BE2C (cell line): ENCODE measurements at regions not wholly inside any gene's neighbourhood (a gene's known extent, or its start where the extent isn't known, plus 50 kb on each side); places are given as distances from the start of the nearest gene placed in this dataset.

Source experiments
- DNase-seq: peaks from one replicate; pipeline ENCODE4 v3.0.0-alpha.2; 2020
- H3K27me3 ChIP-seq: fragments of 250-450 bp; sonication (Bioruptor Pico); 2 replicates; pipeline ENCODE4 v1.5.1; 2020; ENCODE audit warnings: mild to moderate bottlenecking
- H3K36me3 ChIP-seq: fragments of 250-450 bp; sonication (Bioruptor Pico); 2 replicates; pipeline ENCODE4 v1.5.1; 2020; ENCODE audit warnings: mild to moderate bottlenecking
- H3K4me1 ChIP-seq: fragments of 250-450 bp; sonication (Bioruptor Pico); 2 replicates; pipeline ENCODE4 v1.5.1; 2020
- H3K4me3 ChIP-seq: 2 replicates; pipeline ENCODE4 v1.5.1; 2011; ENCODE audit warnings: low read depth, low read length
- H3K9me3 ChIP-seq: fragments of 250-450 bp; sonication (Bioruptor Pico); 2 replicates; pipeline ENCODE4 v1.5.1; 2020
- TF ChIP-seq, protein P1 (sequence below): IDR thresholded peaks from 2 replicates; pipeline ENCODE4 v1.5.1; 2012; ENCODE audit warnings: mild to moderate bottlenecking, low read depth, low read length

DNA sequence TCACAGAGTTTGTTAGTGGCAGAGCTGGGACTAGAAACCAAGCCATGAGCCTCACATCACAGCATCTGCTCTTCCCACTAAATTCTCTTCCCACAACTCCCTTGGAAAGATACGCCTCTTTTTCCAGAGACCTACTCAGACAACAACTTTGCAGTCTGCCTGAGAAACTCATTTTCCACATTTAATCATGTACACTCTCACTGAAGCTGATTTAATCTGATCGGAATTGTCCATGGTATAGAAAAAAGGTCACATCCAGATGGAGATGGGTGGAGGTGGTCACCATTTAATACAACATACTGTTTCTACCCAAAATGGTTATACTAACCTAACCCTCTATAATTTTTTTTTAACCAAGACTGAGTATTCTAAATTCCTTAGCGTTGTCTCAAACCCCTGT is 366.2 kb downstream of the ENC1 start:
- H3K9me3 ChIP-seq = no peaks in the 10 kb centered on the region
- H3K4me1 ChIP-seq = no peaks in the 10 kb centered on the region
- DNase-seq = no peak
- no peaks in the 10 kb centered on the region for H3K36me3 ChIP-seq
- no peak overlapping the region for H3K4me3 ChIP-seq
- H3K27me3 ChIP-seq = no peaks in the 10 kb centered on the region
- TF ChIP-seq, protein P1, sequence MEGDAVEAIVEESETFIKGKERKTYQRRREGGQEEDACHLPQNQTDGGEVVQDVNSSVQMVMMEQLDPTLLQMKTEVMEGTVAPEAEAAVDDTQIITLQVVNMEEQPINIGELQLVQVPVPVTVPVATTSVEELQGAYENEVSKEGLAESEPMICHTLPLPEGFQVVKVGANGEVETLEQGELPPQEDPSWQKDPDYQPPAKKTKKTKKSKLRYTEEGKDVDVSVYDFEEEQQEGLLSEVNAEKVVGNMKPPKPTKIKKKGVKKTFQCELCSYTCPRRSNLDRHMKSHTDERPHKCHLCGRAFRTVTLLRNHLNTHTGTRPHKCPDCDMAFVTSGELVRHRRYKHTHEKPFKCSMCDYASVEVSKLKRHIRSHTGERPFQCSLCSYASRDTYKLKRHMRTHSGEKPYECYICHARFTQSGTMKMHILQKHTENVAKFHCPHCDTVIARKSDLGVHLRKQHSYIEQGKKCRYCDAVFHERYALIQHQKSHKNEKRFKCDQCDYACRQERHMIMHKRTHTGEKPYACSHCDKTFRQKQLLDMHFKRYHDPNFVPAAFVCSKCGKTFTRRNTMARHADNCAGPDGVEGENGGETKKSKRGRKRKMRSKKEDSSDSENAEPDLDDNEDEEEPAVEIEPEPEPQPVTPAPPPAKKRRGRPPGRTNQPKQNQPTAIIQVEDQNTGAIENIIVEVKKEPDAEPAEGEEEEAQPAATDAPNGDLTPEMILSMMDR = no peak

DNA sequence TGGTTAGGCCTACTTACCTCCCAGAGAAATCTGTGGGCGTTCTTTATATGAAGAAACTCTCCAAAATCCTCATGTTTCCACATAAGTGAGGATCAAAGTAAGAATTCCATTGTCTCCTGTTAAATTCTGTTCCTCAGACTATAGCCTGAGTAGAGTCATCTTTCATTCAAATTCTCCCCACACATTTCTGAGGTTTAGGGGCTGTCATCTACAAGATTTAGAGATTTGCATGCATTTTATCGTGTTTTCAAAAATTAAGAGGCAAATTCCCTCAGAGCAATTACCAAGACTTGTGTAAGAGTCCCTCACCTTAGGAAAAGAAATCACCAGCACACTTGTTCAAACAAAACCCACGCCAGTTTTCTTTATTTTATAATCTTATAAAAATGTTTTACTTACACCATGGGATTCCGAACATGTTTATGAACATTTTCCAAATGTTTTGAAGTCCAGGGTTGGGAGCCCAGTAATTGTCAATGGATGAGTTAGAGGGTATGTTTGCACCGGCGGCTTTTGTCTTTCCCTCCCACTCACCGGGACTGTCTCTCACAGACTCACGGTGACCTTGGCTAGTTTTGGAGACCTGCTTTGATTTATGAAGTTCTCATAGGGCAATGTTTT is 367.6 kb downstream of the ENC1 start:
- Histone ChIP-seq H3K4me3 (no peak overlapping the region), H3K36me3 (no peaks in the 10 kb centered on the region), H3K9me3 (no peaks in the 10 kb centered on the region), H3K27me3 (no peaks in the 10 kb centered on the region), H3K4me1 (no peaks in the 10 kb centered on the region)
- TF ChIP-seq, protein P1 = no peak
- no peak for DNase-seq

DNA sequence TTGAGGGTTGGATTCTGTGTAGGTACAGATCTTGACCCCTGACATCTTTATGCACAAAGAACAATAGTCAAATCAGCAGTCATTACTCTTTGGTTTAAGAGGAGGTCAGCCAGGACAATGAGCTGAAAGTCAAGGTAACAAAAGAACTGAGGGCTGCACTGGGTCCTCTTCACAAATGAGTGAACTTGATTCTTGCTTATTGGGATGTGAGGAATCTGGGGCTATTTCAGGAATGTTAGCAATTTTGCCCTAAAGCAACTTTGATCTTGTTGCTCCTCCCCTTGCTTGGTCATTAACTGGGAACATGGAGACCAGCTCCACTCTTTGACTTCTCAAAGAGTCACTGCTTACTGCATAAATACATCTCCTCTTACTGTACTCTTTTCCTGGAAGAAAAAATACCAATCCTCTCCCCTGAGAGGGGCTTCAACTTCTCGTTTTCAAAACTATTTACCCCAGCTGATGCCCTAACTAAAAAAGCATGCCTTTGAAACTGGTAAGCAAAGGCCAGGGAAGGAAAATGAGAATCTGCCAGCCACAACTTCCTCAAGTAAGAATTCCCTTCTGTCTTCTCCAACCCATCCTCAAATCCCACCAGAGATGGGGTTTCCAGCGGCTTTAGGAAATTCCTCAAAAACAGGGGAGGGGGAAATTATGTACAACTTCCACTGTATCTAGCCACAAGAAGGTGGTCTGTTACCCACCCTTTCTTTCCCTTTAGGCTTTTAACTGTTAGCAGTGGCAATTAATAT is 368.3 kb downstream of the ENC1 start:
- Histone ChIP-seq H3K4me1 (no peaks in the 10 kb centered on the region), H3K4me3 (no peak overlapping the region), H3K36me3 (no peaks in the 10 kb centered on the region), H3K9me3 (no peaks in the 10 kb centered on the region), H3K27me3 (no peaks in the 10 kb centered on the region)
- TF ChIP-seq, protein P1 = no peak
- no peak for DNase-seq

DNA sequence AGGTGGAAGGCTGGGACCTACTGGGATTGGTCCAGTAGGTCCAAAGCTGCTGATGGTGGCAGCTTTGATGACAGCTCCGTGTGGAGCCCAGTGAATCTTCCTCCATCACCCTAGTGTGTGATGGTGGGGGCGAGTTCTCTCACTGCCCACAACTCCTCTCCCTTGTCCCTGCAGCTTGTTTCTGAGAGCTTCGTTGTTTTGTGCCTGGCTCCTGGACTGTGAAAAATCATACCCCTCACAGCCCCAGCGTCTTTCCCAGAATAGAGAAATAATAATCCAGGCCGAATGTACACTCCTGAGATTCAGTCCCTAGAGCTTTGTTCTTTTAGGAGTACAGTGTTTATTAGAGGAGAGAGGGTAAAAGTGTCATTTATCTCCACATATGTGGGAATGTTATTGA is 372.2 kb downstream of the ENC1 start:
- Histone ChIP-seq H3K9me3 (no peaks in the 10 kb centered on the region), H3K27me3 (no peaks in the 10 kb centered on the region), H3K4me1 (no peaks in the 10 kb centered on the region), H3K36me3 (no peaks in the 10 kb centered on the region), H3K4me3 (no peak overlapping the region)
- TF ChIP-seq, protein P1 = no peak
- DNase-seq = no peak

DNA sequence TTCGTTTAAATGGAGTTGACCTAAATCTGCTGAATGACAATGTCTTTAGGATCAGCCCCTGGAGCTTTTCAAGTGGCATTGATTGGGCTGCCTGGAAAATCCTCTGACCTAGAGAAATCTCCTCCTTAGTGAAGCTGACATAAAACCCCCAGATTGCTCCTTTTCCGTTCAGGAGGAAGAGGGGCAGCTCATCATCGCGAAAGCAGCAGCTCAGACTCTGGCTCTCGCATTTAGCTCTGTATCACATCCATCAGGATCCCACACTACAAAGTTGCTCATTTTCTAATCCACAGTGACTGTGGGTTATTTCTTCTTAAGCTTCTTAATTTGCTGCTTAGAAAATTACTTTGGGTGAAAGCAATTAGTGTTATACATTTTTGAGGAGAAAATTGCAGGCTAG is 373.7 kb downstream of the ENC1 start:
- H3K36me3 ChIP-seq = no peaks in the 10 kb centered on the region
- H3K4me1 ChIP-seq = no peaks in the 10 kb centered on the region
- no peak overlapping the region for H3K4me3 ChIP-seq
- DNase-seq = no peak
- no peaks in the 10 kb centered on the region for H3K9me3 ChIP-seq
- TF ChIP-seq, protein P1 = no peak
- H3K27me3 ChIP-seq = no peaks in the 10 kb centered on the region

DNA sequence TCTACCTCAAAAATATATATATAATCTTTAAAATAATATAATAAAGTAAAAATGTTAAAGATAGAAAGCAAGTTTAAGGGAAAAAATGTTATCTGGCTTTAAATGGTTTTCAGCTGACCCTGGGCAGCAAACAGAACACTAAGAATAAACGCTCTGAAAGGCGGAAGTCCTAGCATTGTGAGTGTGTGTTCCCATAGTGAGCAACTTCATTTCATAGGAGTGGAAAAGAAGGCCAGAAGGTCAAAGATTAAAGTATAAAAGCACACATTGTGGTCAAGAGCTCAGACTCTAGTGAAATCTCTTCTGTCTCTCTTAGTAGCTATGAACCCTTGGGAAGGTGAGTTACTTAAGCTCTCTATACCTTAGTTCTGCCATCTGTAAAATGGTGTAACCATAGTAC is 374.4 kb downstream of the ENC1 start:
- H3K4me3 ChIP-seq = no peak overlapping the region
- TF ChIP-seq, protein P1 = no peak

More for the DNA sequence above, 374.4 kb downstream of the ENC1 start:
- H3K9me3 ChIP-seq = no peaks in the 10 kb centered on the region
- no peaks in the 10 kb centered on the region for H3K4me1 ChIP-seq
- no peaks in the 10 kb centered on the region for H3K36me3 ChIP-seq
- no peaks in the 10 kb centered on the region for H3K27me3 ChIP-seq
- DNase-seq = no peak
